ENCODE measurements at regions not wholly inside any gene's neighbourhood (a gene's known extent, or its start where the extent isn't known, plus 50 kb on each side); places are given as distances from the start of the nearest gene placed in this dataset.
A peak's percentile ranks its signal among the peaks of the same experiment; 100 is the strongest.

GRCh38 chr9:35553670-35554543 is 51.2 kb upstream of the TESK1 start:
- peak; percentile 88 to 95 (median 92) for TF ChIP-seq CTCF (IDR thresholded peaks at IDR 0.05)
- TF ChIP-seq POLR2A (IDR thresholded peaks at IDR 0.05) = no peak
